NB4 (cell line): ENCODE measurements at regions not wholly inside any gene's neighbourhood (a gene's known extent, or its start where the extent isn't known, plus 50 kb on each side); places are given as distances from the start of the nearest gene placed in this dataset.

Experiments
- DNase-seq: peaks from one replicate; pipeline ENCODE4 v3.0.0; 2010; ENCODE audit warnings: low read depth
- H3K4me3 ChIP-seq: one replicate; pipeline ENCODE4 v1.5.1; 2011; ENCODE audit warnings: mild to moderate bottlenecking, low read depth, low read length, moderate library complexity
- MYC ChIP-seq: IDR thresholded peaks from 2 replicates; pipeline ENCODE4 v1.6.1; 2011; ENCODE audit warnings: low read depth, low read length
- POLR2A ChIP-seq: IDR thresholded peaks from 2 replicates; pipeline ENCODE4 v1.6.1; 2011; ENCODE audit warnings: mild to moderate bottlenecking; ENCODE audit not compliant: insufficient read length; ENCODE audit errors: extremely low read depth
- TF ChIP-seq, protein P1 (sequence below): IDR thresholded peaks from one replicate; pipeline ENCODE4 v1.5.1; 2012; ENCODE audit warnings: low read depth, low read length
- TF ChIP-seq, protein P2 (sequence below): IDR thresholded peaks from 2 replicates; pipeline ENCODE4 v1.6.1; 2011; ENCODE audit warnings: low read depth, low read length

DNA sequence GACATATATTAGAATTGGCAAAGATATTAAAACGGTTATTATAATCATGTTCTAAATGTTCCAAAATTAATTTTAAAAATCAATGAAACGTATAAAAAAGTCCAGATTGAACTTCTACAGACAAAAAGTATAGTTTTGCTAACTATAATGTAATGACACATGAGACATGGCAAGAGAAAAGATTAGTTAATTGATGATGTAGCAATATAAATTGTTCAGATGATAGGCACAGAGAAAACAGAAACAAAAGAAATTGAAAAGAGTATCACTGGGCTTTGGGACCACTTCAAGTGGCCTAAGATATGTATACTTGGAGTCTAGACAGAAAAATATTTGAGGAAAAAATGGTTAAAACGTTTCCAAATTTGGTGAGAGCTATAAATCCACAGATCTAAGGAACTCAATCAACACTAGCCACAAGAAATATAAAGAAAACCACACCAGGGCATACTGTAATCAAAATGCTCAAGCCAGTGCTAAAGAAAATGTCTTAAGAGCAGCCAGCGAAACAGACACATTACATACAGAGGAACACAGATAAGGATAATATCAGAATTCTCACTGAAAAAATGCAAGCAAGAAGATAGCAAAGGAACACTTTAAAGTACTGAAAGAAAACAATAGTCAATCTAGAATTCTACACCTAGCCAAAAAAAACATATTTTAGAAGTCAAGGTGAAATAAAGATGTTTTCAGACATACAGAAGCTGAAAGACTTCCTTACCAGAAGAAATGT, 172.6 kb upstream of the FOXQ1 start:
- DNase-seq, result no peak
- TF ChIP-seq POLR2A (no peak), MYC (no peak)
- TF ChIP-seq, protein P1, sequence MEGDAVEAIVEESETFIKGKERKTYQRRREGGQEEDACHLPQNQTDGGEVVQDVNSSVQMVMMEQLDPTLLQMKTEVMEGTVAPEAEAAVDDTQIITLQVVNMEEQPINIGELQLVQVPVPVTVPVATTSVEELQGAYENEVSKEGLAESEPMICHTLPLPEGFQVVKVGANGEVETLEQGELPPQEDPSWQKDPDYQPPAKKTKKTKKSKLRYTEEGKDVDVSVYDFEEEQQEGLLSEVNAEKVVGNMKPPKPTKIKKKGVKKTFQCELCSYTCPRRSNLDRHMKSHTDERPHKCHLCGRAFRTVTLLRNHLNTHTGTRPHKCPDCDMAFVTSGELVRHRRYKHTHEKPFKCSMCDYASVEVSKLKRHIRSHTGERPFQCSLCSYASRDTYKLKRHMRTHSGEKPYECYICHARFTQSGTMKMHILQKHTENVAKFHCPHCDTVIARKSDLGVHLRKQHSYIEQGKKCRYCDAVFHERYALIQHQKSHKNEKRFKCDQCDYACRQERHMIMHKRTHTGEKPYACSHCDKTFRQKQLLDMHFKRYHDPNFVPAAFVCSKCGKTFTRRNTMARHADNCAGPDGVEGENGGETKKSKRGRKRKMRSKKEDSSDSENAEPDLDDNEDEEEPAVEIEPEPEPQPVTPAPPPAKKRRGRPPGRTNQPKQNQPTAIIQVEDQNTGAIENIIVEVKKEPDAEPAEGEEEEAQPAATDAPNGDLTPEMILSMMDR, result no peak
- TF ChIP-seq, protein P2, sequence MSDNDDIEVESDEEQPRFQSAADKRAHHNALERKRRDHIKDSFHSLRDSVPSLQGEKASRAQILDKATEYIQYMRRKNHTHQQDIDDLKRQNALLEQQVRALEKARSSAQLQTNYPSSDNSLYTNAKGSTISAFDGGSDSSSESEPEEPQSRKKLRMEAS, result no peak
- H3K4me3 ChIP-seq, result no peak overlapping the region

DNA sequence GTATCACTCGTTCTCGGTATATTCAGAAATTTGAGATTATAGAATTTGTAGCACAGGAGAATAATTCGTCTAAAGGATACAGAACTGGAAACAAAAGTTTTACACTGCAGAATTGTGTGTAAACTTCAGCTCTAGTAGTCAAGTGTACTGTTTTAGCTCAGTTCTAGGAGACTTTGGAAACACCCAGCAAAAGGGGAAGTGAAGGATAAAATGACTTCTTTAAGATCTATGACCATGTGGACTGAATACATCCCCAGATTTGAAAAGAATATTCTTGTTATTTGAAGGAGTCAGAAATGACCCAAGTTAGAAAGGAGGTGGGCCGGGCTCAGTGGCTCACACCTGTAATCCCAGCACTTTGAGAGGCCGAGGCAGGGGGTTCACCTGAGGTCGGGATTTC, 174.0 kb upstream of the FOXQ1 start:
- no peak overlapping the region for H3K4me3 ChIP-seq
- no peak for TF ChIP-seq MYC
- TF ChIP-seq, protein P2, result no peak
- TF ChIP-seq, protein P1, result no peak
- no peak for TF ChIP-seq POLR2A
- DNase-seq, result peak; percentile 9

DNA sequence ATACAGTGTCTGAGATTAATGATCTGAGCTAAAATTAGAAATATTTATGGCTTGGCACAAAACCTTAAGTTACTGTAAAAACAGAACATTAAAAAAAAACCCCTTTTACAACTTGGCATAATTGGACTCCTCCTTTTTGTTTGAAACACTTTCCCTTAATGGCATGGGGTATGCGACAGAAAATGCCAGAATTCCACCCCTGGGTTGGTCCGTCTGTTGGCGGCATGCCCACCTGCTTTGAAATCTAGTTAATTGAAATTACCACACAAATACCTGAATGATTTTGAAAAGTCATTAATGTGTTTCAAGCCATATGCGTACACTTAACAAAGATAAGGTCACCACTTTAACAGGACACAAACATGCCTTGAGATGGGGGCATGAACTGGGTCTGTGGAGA, 175.1 kb upstream of the FOXQ1 start:
- TF ChIP-seq POLR2A (no peak), MYC (no peak)
- TF ChIP-seq, protein P2, result no peak
- TF ChIP-seq, protein P1, result no peak
- DNase-seq, result no peak
- no peak overlapping the region for H3K4me3 ChIP-seq

DNA sequence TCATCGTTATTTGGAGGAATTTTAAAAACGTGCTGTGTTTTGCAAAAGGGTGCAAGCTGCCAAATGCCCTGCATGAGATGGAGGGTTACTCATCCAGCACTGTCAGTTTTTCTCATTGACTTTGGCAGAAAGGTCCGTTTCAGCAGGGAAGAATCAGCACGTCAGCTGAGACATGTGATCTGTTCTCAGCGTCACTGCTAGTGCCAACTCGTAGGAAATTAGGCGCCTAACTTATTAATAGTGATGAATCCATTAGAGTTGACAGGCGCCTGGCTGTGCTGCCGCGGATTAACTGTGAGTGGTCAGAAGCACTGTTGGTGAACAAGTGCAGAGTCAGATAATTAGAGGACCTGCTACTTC, 175.5 kb upstream of the FOXQ1 start:
- H3K4me3 ChIP-seq, result no peak overlapping the region
- TF ChIP-seq POLR2A (no peak), MYC (no peak)
- TF ChIP-seq, protein P1, result no peak
- TF ChIP-seq, protein P2, result no peak
- no peak for DNase-seq

DNA sequence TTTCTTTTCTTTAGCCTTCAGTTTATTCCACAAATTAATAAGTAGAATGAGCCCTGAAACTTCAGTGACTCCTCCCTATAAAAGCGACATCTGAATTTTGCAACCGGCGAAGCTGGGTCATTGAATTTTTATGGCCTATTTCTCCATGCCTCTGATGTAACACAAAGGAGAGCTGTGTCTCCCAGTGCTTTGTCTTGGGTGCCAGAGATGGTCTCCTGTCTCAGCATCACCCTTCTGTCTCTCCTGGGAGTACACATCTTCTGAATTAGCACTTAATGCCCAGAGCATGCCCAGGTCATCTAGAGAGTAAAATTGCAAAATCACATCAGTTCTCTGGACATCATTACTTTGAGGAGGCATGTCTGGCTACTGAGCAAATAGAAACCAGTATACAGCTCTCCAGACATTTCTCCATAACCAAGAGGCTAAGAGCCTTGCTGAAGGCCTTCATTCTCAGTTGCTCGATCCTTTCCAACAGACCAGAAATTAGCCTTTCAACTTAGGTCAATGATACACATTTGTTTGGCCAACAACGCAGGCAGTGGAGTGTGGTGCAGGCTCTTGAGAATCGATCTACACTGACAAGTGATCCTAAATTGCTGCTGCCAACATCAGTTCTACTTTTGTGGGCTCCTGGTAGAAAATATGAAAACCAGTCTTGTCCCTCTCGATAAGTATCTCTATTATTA, 176.0 kb upstream of the FOXQ1 start:
- peak; percentile 29 for DNase-seq
- TF ChIP-seq, protein P2, result no peak
- TF ChIP-seq MYC (no peak), POLR2A (no peak)
- TF ChIP-seq, protein P1, result no peak
- no peak overlapping the region for H3K4me3 ChIP-seq
